Erythroblast (primary cell): ENCODE measurements at regions not wholly inside any gene's neighbourhood (a gene's known extent, or its start where the extent isn't known, plus 50 kb on each side); places are given as distances from the start of the nearest gene placed in this dataset.

ENCODE experiments used
- GATA1 ChIP-seq: IDR thresholded peaks from 2 replicates; pipeline ENCODE4 v1.6.1; 2011; ENCODE audit warnings: low read depth, mild to moderate bottlenecking, control low read depth, low read length, moderate library complexity
- POLR2A ChIP-seq: IDR thresholded peaks from 2 replicates; pipeline ENCODE4 v1.6.1; 2011; ENCODE audit warnings: mild to moderate bottlenecking, low read length

- TF ChIP-seq POLR2A (no peak), GATA1 (no peak)
Observed at GRCh38 chr2:239721991-239722759, 303.0 kb downstream of the NDUFA10 start.
